ENCODE measurements at regions not wholly inside any gene's neighbourhood (a gene's known extent, or its start where the extent isn't known, plus 50 kb on each side); places are given as distances from the start of the nearest gene placed in this dataset.

DNA sequence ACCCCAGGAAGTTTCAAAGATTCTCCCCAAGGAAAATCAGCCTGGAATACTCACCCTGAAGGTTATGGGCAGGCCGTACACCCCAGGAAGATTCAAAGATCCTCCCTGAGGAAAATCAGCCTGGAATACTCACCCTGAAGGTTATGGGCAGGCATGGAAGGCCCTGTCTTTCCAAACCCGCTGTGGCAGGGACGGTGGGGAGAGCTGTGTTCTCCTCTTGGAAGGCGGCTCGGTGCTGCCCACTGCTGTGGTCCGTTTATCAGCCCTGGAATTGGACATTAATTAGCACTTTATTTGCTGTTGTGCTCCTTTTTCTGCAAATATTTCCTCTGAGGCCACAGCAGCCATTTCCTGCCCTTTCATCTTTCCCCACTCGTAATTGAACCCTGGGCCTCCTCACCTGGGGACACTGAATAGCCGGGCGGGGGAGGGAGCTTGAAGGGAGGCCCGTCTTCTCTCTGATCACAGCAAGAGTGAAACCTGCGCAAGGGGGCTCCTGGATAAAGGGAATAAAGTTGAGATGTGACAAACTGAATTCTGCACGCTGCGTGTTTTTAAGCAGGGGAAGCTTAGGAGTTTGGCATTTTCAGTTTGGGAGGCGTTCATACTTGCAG, 308.7 kb upstream of the SALL3 start:
- TF ChIP-seq CTCF (IDR thresholded peaks at IDR 0.05; ENCODE audit: low read depth, low read length, poor library complexity, severe bottlenecking) (no peak), EZH2phosphoT487 (IDR thresholded peaks at IDR 0.05; ENCODE audit: borderline replicate concordance, low read length) (no peak)
